Hematopoietic multipotent progenitor cell treated with erythropoietin and hydrocortisone succinate and interleukin-3 and kit ligand, for 4 days (in vitro differentiated cells): ENCODE measurements at regions not wholly inside any gene's neighbourhood (a gene's known extent, or its start where the extent isn't known, plus 50 kb on each side); places are given as distances from the start of the nearest gene placed in this dataset.

Experiments
- DNase-seq: peaks from one replicate; pipeline ENCODE4 v3.0.0-alpha.2; 2015

GRCh38 chr6:40936818-40937251 is 102.2 kb downstream of the UNC5CL start:
- no peak for DNase-seq

- no peak for DNase-seq
Measured at GRCh38 chr6:40933864-40934263, 105.2 kb downstream of the UNC5CL start.

DNA sequence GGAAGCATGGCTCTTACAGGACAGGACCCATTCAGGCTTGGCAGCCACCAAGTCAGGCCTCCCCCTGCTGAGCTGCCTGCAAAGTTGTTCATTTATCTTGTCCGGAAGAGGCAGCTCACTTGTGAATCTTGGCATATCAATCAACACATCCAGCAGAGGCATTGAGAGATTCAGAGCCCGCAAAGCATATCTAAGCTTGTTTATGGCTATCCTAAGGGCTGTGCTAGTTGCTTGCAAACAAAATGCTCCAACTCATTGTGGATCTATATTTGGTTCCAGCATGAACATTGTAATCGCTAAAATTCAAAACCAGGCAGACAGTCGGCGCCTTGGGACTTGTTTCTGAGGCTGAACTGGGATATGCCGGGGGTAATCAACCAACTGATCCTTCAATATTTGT is 106.1 kb downstream of the UNC5CL start:
- DNase-seq: no peak

GRCh38 chr6:40932366-40932765 is 106.7 kb downstream of the UNC5CL start:
- DNase-seq: no peak

DNA sequence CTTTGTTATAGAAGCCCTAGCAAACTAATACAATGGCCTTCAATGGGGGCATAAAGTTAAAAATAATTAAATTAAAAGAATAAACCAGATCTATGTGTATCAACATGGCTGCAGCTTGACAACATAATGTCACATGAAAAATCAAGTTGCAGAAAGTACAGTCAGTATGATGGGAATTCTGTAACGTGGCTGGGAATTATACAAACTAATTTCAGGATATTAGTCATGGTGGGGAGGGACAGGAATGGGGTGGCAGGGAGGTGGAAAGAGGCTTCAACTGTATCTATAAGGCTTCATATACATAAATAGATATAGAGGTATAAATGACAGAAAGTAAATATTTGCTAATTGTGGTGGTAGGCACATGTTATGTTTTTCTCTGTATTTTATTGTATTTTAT is 107.1 kb downstream of the UNC5CL start:
- no peak for DNase-seq

- peak; percentile 39 for DNase-seq
Measured at GRCh38 chr6:40930555-40930954, 108.5 kb downstream of the UNC5CL start.

DNA sequence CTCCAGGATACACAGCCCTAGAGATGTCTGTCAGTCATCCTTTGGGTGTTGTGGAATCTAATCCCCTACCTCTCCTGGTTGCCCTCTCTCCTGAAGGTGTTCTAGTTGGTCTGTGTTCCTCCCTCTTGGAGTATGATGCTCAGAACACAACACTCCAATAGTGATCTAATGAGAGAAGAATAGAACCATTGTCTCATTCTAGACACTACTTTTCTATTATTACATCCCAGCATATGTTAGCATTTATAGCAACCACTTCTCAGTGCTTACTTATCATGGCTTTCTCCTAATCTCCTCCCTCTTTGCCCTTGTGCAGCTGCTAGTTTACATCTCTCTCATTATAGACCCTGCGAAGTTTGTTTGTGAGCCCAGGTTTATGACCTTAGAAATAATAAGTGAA is 109.0 kb downstream of the UNC5CL start:
- DNase-seq: no peak

DNA sequence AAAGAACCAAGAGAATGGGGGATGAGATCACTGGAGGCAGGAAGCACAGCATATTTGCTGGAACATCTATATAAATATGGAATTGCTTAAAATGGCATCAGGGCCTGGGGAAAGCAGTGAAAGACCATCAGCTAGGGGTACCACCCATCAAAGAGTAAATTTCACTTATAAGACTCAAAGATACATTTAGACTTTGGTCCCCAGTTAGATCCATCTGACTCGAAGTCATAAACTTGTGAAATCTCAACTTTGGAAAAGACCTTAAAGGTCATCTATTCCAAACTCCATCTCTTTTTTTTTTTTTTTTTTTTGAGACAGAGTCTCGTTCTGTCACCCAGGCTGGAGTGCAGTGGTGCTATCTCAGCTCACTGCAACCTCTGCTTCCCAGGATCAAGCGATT is 109.8 kb downstream of the UNC5CL start:
- DNase-seq: no peak

DNA sequence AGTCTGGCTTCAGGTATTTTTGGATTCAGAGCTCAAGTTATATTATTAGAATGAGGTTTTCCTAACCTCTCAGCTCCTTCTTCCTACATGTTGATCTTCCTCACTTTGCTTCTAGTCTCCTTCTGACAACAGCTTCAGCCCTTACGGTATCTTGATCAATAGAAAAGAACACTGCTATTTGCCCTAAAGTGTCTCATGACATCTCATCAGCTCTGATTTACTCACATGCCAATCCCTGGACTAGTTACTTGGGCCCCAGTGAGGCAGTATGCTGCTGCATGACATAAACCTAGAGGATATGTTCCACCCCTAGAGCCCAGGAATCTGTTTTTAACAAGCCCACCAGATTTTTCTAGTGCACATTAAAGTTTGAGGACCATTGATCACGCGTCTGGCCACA is 110.3 kb downstream of the UNC5CL start:
- DNase-seq: no peak

GRCh38 chr6:40928307-40928706 is 110.7 kb downstream of the UNC5CL start:
- DNase-seq: no peak

DNA sequence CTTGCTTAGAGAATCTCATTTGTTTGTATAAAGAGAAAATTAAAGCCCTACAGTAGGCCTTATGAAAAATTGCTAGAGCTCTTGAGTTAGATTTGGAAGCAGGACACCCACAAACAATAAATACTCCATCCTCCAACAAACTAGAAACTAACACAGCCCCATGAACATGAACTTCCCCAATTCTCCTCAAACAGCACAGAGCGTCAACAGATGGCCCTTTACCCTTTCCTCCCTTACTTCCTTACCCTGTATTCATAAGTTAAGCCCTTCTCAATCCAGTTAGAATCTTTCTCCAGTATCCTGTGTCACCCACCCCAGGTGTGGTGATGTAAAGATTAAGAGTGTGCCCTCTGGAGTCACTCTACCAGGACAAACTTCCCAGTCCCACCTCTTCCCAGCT is 113.7 kb downstream of the UNC5CL start:
- peak; percentile 37 for DNase-seq

DNA sequence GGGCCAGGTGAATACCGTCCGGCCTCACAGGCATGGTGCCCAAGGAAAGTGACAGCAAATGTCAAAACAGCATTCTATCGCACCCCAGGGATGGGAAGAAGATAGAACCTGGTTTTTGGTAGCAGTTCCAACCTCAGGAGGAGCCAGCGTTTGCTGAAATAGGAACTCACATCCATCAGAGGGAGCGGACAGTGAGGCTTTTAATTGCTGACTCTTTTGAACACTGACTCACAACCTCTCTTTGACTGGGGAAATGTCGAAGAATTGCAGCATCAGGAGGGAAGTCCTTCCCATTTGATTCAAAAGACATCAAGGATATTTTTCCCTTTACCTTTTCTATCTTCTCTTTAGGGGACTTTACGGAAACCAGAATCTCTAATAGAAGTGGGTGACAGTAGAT is 114.2 kb downstream of the UNC5CL start:
- DNase-seq: no peak

DNA sequence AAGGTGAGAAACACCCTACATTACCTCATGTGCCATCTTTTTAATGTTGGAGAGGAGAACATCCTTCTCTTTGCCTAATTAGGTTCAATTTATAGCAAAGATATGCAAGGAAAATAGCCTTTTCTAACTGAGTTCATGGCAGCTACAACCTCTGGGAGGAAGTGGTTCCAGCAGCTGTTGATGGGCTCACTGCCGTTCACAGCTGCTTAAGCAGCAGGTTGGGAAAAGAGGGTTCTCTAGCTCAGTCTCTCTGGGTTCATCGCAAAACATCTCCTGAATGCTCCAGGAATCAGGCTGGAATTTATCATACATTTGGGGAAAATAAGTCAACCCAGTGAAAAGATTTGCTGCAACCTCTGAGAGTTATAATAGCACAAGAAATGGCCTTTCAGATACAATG is 115.1 kb downstream of the UNC5CL start:
- DNase-seq: no peak

DNA sequence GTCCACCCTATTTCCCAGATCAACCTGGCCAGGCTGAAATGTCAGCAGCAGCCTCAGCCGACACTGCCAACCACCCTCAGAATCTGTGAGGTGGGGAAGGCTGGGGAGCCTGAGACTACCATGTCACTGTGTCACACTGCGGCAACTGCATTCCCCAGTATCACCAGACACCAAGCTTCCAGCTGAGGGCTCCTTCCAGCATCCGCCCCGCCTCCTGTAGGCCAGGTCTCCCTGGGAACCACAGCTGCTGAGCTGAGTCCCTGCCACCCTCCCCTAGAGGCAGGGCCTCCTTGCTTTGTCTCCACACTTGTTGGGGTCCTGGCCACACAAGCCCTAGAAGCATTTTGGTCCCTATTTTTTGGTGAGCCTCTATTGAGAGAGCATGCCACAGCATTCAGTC is 115.7 kb downstream of the UNC5CL start:
- DNase-seq: no peak

- no peak for DNase-seq
Measured at GRCh38 chr6:40922281-40922680, 116.7 kb downstream of the UNC5CL start.

DNA sequence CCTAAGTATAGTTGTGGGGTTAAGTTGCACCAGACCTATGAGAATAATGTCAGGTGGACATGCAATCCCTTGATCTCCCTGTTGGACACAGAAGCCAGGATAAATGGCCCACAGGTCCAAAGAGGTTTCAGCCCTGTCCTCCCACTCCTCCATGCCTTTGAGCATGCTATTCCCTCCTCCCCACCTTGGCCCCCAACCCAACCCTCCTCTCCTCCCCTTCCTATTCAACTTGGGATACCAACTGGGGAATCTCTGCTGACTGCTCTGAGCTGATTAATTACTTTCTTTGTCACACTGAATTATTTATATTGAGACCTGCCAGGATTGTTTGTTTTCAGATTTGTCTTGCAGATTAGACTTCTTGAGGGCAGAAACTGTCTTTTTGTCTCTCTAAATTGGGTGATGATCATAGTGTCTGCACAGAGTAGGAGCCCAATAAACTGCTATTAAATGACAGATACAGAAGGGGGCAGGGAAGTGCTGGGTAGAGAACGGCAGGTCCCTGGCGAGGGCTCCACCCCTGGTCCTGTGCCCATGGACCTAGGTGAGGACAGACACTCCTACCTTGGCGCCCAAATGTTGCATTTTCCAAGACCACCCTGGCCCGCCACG is 120.9 kb downstream of the UNC5CL start:
- no peak for DNase-seq

GRCh38 chr6:40917603-40918002 is 121.4 kb downstream of the UNC5CL start:
- DNase-seq: peak; percentile 15

- no peak for DNase-seq
Measured at GRCh38 chr6:40916845-40917244, 122.2 kb downstream of the UNC5CL start.

- no peak for DNase-seq
Measured at GRCh38 chr6:40915165-40915564, 123.9 kb downstream of the UNC5CL start.

- no peak for DNase-seq
Measured at GRCh38 chr6:40914005-40914404, 125.0 kb downstream of the UNC5CL start.

- DNase-seq: peak; percentile 90
Measured at GRCh38 chr6:40912158-40912946, 126.7 kb downstream of the UNC5CL start.

GRCh38 chr6:40910260-40910893 is 128.6 kb downstream of the UNC5CL start:
- DNase-seq: no peak

GRCh38 chr6:40909811-40910210 is 129.2 kb downstream of the UNC5CL start:
- no peak for DNase-seq

DNA sequence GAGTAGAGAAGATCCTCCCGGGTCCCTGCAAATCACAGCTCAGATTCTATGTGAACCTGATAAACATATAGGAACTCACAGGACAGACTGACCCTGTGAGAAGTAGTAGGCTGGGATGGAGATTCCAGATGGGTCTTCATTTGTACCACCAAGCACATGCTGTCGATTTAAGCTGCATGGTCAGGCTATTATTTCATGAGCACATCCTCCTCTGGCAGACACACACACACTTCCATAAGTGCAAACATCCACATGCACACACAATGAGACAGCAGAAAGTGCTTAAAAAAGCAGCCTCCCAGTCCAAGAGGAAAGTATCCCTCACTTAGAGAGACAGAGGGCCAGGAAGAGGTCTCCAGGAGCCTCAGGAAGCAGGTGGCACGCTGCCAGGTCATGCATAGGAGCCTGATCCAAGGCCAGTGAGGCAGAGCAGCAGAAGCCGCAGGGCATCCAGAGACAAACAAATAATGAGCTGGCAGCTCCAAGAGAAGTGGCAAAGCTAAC is 131.8 kb downstream of the UNC5CL start:
- no peak for DNase-seq
